HuH-7 (cell line): ENCODE measurements at regions not wholly inside any gene's neighbourhood (a gene's known extent, or its start where the extent isn't known, plus 50 kb on each side); places are given as distances from the start of the nearest gene placed in this dataset.

Experiments
- DNase-seq: peaks from one replicate; pipeline ENCODE4 v3.0.0; 2011; ENCODE audit warnings: low spot score

GRCh38 chr9:103913899-103914298 lies 180.2 kb upstream of the SMC2 start:
- DNase-seq, result no peak

- no peak for DNase-seq
These were observed 174.4 kb upstream of the SMC2 start for GRCh38 chr9:103919605-103920209.

GRCh38 chr9:103928442-103928841 lies 165.7 kb upstream of the SMC2 start:
- no peak for DNase-seq

- DNase-seq, result no peak
These were observed 153.0 kb upstream of the SMC2 start for GRCh38 chr9:103941104-103941503.

- DNase-seq, result no peak
These were observed 151.9 kb upstream of the SMC2 start for GRCh38 chr9:103942200-103942599.

GRCh38 chr9:103942651-103943050 lies 151.5 kb upstream of the SMC2 start:
- no peak for DNase-seq

- no peak for DNase-seq
These were observed 145.0 kb upstream of the SMC2 start for GRCh38 chr9:103949096-103949495.

DNA sequence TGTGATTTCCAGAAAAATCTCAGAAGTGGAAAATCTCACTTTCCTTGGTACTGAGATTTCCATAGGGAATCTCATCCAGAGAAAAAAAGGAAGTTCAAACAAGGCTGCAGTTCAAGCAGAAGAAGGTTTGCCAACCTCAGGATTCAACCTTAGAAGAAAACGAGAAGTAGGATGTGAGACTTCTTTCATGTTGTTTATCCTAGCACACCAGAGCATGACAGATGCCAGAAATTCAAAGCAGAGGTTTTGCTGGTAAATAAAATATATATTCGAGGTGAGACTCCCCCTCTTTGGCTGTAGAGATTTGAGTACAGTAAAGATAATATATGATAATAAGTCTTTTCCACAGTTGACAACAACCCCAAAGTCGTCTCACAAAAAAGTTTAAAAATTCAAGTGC lies 116.9 kb upstream of the SMC2 start:
- no peak for DNase-seq

- DNase-seq, result no peak
These were observed 115.7 kb upstream of the SMC2 start for GRCh38 chr9:103978396-103978795.

DNA sequence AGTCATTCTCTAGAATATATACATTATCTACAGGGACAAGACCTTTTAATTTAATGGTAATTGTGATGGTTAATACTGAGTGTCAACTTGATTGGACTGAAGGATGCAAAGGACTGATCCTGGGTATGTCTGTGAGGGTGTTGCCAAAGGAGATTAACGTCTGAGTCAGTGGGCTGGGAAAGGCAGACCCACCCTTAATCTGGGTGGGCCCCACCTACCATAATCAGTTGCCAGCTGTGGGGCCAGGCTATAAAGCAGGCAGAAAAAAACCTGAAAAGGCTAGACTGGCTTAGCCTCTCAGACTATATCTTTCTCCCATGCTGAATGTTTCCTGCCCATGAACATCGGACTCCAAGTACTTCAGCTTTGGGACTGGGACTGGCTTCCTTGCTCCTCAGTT lies 112.2 kb upstream of the SMC2 start:
- DNase-seq, result no peak

DNA sequence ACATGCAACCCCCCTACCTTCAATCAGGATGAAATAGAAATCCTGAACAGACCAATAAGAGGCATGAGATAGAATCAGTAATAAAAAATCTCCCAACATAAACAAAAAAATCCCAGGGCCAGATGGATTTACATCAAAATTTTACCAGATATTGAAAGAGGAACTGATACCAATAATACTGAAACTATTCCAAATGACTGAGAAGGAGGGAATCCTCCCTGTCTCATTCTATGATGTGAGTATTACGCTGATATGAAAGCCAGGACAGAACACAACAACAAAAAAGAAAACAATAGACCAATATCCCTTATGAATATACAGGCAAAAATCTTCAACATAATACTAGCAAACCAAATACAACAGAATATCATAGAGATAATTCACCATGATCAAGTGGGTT lies 109.0 kb upstream of the SMC2 start:
- DNase-seq, result no peak

DNA sequence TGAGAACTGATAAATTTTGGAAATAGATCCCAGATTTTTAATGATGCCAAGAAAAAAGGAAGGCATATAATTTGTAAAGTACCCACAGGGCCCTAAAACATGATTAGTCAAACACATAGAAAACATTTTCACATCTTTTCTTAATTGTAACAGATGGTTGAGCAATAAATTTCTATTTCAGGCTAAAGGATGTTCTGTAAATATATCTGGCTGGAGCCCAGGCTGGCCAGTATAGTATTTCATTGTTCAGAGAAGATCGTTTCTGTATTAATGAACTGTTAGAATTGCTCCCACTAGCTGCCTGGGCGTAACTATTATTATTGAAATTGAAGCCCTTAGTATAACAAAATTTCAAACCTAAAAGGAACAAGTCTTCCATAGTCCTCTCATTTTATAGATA lies 105.3 kb upstream of the SMC2 start:
- no peak for DNase-seq

GRCh38 chr9:103990311-103990710 lies 103.8 kb upstream of the SMC2 start:
- no peak for DNase-seq

DNA sequence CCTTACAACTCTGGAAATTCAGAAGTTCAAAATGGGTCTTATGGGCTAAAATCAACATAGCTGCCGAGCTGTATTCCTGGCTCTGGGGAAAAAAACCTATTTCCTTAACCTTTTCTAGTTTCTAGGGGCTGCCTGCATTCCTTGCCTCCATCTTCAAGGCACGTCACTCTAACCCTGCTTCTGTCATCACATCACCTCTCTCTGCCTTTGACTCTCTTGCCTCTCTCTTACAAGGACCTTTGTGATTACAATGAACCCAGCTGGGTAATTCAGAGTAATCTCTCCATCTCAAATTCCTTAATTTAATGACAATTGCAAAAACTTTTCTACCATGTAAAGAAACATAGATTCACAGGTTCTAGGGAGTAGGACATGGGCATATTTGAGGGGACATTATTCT lies 103.1 kb upstream of the SMC2 start:
- DNase-seq, result no peak

GRCh38 chr9:103991698-103992097 lies 102.4 kb upstream of the SMC2 start:
- no peak for DNase-seq

- no peak for DNase-seq
These were observed 101.0 kb upstream of the SMC2 start for GRCh38 chr9:103992938-103993579.

DNA sequence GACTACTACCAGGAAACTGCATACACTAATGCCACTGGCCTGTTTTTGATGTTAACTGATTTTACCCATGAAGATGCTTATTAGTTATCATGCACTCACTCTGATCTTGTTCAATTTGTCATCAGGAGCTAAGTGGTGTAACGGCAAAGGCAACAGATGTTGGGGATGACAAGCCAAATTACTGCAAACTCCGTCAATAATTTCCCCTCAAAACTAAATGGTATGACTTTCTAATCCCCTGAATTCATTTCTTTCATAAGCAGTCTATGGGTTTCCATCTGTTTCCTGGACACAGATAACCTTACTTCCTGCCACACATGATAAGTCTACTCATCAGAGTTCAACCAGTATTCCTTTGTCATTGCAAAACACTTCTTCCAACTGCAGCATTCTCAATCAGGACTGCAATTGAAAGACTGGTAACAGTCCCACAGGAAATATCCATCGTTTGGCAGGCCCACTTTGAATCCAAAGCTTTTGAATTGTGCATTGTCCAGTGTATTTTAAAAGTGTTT lies 96.2 kb upstream of the SMC2 start:
- no peak for DNase-seq

DNA sequence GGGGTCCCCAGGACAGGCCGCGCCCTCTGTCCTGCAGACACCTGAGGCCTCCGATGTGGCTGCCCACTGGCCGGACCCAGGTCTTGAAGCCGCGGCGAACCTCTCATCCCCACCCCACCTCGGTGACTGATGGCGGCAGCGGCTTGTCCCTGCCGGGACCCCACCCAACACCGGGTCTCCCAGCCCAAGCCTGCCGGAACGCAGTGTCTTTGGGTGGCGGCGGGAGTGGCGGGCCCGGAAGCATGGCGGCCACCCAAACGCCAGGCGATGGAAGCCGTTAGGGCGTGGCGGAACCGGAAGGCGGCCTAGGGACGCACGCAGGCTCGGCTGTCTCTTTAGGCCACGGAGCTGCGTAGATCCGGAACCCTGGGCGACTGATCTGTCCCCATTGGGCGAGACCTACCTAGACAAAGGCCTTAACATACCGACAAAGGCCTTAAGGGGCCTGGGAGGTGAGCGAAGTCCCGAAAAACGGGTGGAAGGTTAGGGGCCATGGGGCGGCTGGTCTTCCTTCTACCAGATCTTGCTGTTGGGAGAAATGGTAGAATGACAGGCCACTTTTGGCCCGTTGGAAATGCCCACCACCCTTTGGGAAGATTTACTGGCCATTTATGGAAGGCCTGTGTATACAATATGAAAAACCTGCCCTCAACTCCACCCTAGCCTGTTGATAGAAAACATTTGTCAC lies 94.6 kb upstream of the SMC2 start:
- no peak for DNase-seq

- no peak for DNase-seq
These were observed 84.3 kb upstream of the SMC2 start for GRCh38 chr9:104009826-104010225.

DNA sequence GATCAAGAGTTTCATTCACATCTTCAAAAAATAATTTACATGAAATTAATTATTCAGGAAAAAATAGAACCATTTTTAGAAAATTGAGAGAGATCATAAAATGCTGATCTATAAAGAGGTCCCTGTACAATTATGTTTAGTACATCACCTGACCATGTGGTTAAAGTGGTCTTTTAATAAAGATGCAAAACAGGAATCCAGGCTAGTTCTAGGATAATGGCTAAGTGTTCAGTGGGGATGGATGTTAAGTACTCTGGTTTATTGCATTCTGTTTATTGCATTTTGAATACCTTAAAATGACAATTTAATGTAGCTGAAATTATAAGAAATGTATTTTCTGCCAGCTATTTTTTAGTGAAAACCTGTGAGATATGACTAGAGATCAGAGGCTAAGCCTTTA lies 72.0 kb upstream of the SMC2 start:
- DNase-seq, result no peak

DNA sequence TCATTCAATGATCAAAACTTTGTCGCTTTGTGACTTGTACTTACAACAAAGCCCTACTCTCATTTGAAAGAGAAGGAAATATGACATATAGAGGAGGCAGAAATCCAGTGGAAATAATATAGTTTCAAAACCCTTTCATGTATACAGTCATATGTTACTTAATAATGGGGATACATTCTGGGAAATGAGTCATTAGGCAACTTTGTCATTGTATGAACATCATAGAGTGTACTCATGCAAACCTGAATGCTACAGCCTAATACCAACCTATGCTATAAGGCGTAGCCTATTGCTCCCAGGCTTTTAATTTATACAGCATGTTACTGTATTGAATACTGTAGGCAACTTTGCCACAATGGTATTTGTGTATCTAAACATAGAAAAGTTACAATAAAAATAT lies 69.0 kb upstream of the SMC2 start:
- no peak for DNase-seq

- DNase-seq, result no peak
These were observed 68.2 kb upstream of the SMC2 start for GRCh38 chr9:104025945-104026344.

DNA sequence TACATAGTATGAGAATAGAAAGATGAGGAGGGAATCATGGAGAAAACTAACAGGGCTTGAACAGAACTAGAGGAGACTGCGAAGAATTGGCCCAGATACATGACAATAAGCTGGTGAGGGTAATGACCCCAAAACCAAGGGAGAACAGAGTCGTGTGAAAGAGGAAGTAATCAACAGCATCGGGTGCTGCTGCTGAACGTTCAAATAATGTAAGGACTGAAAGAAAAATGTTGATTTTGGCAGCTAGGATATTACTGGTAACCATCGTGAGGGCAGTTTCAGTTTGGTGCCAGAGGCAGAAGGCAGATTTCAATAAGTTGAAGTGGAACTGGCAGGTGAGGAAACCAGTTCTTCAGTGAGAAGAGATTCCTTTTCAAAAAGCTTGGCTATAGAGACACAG lies 66.8 kb upstream of the SMC2 start:
- no peak for DNase-seq

- DNase-seq, result no peak
These were observed 65.3 kb upstream of the SMC2 start for GRCh38 chr9:104028827-104029226.
